ENCODE measurements at regions not wholly inside any gene's neighbourhood (a gene's known extent, or its start where the extent isn't known, plus 50 kb on each side); places are given as distances from the start of the nearest gene placed in this dataset.

GRCh38 chr6:3594201-3594600 is 137.4 kb upstream of the SLC22A23 start:
- no peak for TF ChIP-seq CTCF (IDR thresholded peaks at IDR 0.05)
- no peaks in the 10 kb centered on the region for H3K4me1 Mint-ChIP-seq (ENCODE audit: low read depth)
- POLR2A ChIA-PET, result no interaction called here
- DNase-seq (no peak), ATAC-seq (no peak)
- H3K9me3 Mint-ChIP-seq, result no peaks in the 10 kb centered on the region
- H3K27me3 Mint-ChIP-seq, result no peaks in the 10 kb centered on the region
- CTCF ChIA-PET, result interaction anchor here (0.8 kb wide), 1 partner anchor 138 kb away, joined by 3 read pairs; no protein-coding TSS in a partner anchor
- H3K27ac Mint-ChIP-seq, result no peak overlapping the region
- no peak overlapping the region for H3K4me3 Mint-ChIP-seq
- intact Hi-C loops (cut with micrococcal nuclease), result no loop called here
- H3K36me3 Mint-ChIP-seq (ENCODE audit: low read depth), result no peaks in the 10 kb centered on the region

- intact Hi-C loops (cut with micrococcal nuclease), result no loop called here
- CTCF ChIA-PET, result interaction anchor here (0.8 kb wide), 1 partner anchor 139 kb away, joined by 3 read pairs; no protein-coding TSS in a partner anchor
- Mint-ChIP-seq H3K27ac (no peak overlapping the region), H3K36me3 (ENCODE audit: low read depth) (no peaks in the 10 kb centered on the region), H3K4me1 (ENCODE audit: low read depth) (no peaks in the 10 kb centered on the region), H3K9me3 (no peaks in the 10 kb centered on the region), H3K27me3 (no peaks in the 10 kb centered on the region), H3K4me3 (no peak overlapping the region)
- POLR2A ChIA-PET, result no interaction called here
- DNase-seq, result no peak
- ATAC-seq, result no peak
- no peak for TF ChIP-seq CTCF (IDR thresholded peaks at IDR 0.05)
Measured at GRCh38 chr6:3593161-3593560, 136.3 kb upstream of the SLC22A23 start.

GRCh38 chr6:3592371-3592941 is 135.6 kb upstream of the SLC22A23 start:
- ChIA-PET POLR2A (no interaction called here), CTCF (no interaction called here)
- Mint-ChIP-seq H3K27me3 (no peaks in the 10 kb centered on the region), H3K9me3 (peaks cover 2% of the 10 kb centered on the region), H3K4me1 (ENCODE audit: low read depth) (no peaks in the 10 kb centered on the region), H3K27ac (no peak overlapping the region), H3K4me3 (no peak overlapping the region), H3K36me3 (ENCODE audit: low read depth) (no peaks in the 10 kb centered on the region)
- no peak for TF ChIP-seq CTCF (IDR thresholded peaks at IDR 0.05)
- DNase-seq (no peak), ATAC-seq (no peak)
- intact Hi-C loops (cut with micrococcal nuclease), result no loop called here

- ATAC-seq, result no peak
- Mint-ChIP-seq H3K27me3 (peaks cover 3% of the 10 kb centered on the region), H3K27ac (no peak overlapping the region), H3K4me3 (no peak overlapping the region), H3K36me3 (ENCODE audit: low read depth) (no peaks in the 10 kb centered on the region), H3K9me3 (peaks cover 5% of the 10 kb centered on the region), H3K4me1 (ENCODE audit: low read depth) (no peaks in the 10 kb centered on the region)
- CTCF ChIA-PET, result no interaction called here
- intact Hi-C loops (cut with micrococcal nuclease), result no loop called here
- TF ChIP-seq CTCF (IDR thresholded peaks at IDR 0.05), result no peak
- no peak for DNase-seq
- POLR2A ChIA-PET, result no interaction called here
Measured at GRCh38 chr6:3591970-3592369, 135.1 kb upstream of the SLC22A23 start.

GRCh38 chr6:3587660-3588059 is 130.8 kb upstream of the SLC22A23 start:
- Mint-ChIP-seq H3K27ac (no peak overlapping the region), H3K4me3 (no peak overlapping the region), H3K9me3 (peaks cover 8% of the 10 kb centered on the region), H3K4me1 (ENCODE audit: low read depth) (no peaks in the 10 kb centered on the region), H3K36me3 (ENCODE audit: low read depth) (peaks cover 2% of the 10 kb centered on the region), H3K27me3 (peaks cover 14% of the 10 kb centered on the region)
- CTCF ChIA-PET, result no interaction called here
- intact Hi-C loops (cut with micrococcal nuclease), result no loop called here
- POLR2A ChIA-PET, result no interaction called here
- no peak for TF ChIP-seq CTCF (IDR thresholded peaks at IDR 0.05)
- ATAC-seq (no peak), DNase-seq (no peak)

All from activated CD8-positive, alpha-beta T cell treated with anti-CD3 and anti-CD28 coated beads for 36 hours (primary cell).